HEK293 (cell line): ENCODE measurements at regions not wholly inside any gene's neighbourhood (a gene's known extent, or its start where the extent isn't known, plus 50 kb on each side); places are given as distances from the start of the nearest gene placed in this dataset.

Experiments used
- BCL11A ChIP-seq: fragments of 450-650 bp; formaldehyde crosslinking; IDR thresholded peaks from 2 replicates; pipeline ENCODE4 v1.5.1; 2016; ENCODE audit warnings: low read depth, missing biosample characterization, missing genetic modification characterization
- KLF16 ChIP-seq: fragments of 450-650 bp; formaldehyde crosslinking; IDR thresholded peaks from 2 replicates; pipeline ENCODE4 v1.5.1; 2017; ENCODE audit warnings: missing biosample characterization, missing genetic modification characterization
- YY1 ChIP-seq: fragments of 450-650 bp; formaldehyde crosslinking; IDR thresholded peaks from 2 replicates; pipeline ENCODE4 v1.5.1; 2018; ENCODE audit warnings: missing biosample characterization, missing genetic modification characterization
- ZNF133 ChIP-seq: fragments of 450-650 bp; formaldehyde crosslinking; IDR thresholded peaks from 2 replicates; pipeline ENCODE4 v1.5.1; 2016; ENCODE audit warnings: missing biosample characterization, missing genetic modification characterization
- ZNF350 ChIP-seq: fragments of 450-650 bp; formaldehyde crosslinking; IDR thresholded peaks from 2 replicates; pipeline ENCODE4 v1.5.0; 2017; ENCODE audit warnings: missing biosample characterization, mild to moderate bottlenecking, missing genetic modification characterization
- ZNF660 ChIP-seq: fragments of 450-650 bp; IDR thresholded peaks from 2 replicates; pipeline ENCODE4 v1.5.1; 2018; ENCODE audit warnings: missing biosample characterization, mild to moderate bottlenecking, missing genetic modification characterization
- ZSCAN18 ChIP-seq: fragments of 450-650 bp; formaldehyde crosslinking; IDR thresholded peaks from 2 replicates; pipeline ENCODE4 v1.5.1; 2016; ENCODE audit warnings: missing biosample characterization, missing genetic modification characterization
- TF ChIP-seq, protein P1 (sequence below): fragments of 450-650 bp; formaldehyde crosslinking; IDR thresholded peaks from 2 replicates; pipeline ENCODE4 v1.5.1; 2016; ENCODE audit warnings: missing biosample characterization, missing genetic modification characterization
- TF ChIP-seq, protein P2 (sequence below): fragments of 450-650 bp; formaldehyde crosslinking; IDR thresholded peaks from 2 replicates; pipeline ENCODE4 v1.5.1; 2016; ENCODE audit warnings: missing biosample characterization, missing genetic modification characterization

GRCh38 chr4:66355328-66355727 is 685.0 kb upstream of the EPHA5 start:
- TF ChIP-seq, protein P1, sequence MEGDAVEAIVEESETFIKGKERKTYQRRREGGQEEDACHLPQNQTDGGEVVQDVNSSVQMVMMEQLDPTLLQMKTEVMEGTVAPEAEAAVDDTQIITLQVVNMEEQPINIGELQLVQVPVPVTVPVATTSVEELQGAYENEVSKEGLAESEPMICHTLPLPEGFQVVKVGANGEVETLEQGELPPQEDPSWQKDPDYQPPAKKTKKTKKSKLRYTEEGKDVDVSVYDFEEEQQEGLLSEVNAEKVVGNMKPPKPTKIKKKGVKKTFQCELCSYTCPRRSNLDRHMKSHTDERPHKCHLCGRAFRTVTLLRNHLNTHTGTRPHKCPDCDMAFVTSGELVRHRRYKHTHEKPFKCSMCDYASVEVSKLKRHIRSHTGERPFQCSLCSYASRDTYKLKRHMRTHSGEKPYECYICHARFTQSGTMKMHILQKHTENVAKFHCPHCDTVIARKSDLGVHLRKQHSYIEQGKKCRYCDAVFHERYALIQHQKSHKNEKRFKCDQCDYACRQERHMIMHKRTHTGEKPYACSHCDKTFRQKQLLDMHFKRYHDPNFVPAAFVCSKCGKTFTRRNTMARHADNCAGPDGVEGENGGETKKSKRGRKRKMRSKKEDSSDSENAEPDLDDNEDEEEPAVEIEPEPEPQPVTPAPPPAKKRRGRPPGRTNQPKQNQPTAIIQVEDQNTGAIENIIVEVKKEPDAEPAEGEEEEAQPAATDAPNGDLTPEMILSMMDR (tag by site-specific recombination): no peak
- TF ChIP-seq YY1 (no peak), KLF16 (tag by site-specific recombination) (no peak), ZNF350 (no peak), ZSCAN18 (tag by site-specific recombination) (no peak), ZNF660 (tag by site-specific recombination) (no peak), ZNF133 (tag by site-specific recombination) (no peak), BCL11A (tag by site-specific recombination) (no peak)
- TF ChIP-seq, protein P2, sequence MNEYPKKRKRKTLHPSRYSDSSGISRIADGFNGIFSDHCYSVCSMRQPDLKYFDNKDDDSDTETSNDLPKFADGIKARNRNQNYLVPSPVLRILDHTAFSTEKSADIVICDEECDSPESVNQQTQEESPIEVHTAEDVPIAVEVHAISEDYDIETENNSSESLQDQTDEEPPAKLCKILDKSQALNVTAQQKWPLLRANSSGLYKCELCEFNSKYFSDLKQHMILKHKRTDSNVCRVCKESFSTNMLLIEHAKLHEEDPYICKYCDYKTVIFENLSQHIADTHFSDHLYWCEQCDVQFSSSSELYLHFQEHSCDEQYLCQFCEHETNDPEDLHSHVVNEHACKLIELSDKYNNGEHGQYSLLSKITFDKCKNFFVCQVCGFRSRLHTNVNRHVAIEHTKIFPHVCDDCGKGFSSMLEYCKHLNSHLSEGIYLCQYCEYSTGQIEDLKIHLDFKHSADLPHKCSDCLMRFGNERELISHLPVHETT (tag by site-specific recombination): no peak
